ENCODE measurements at regions not wholly inside any gene's neighbourhood (a gene's known extent, or its start where the extent isn't known, plus 50 kb on each side); places are given as distances from the start of the nearest gene placed in this dataset.

GRCh38 chr3:124398594-124398993 is 331.7 kb upstream of the UMPS start:
- no peak overlapping the region for H3K4me2 ChIP-seq (ENCODE audit: low read depth, low read length, poor library complexity, severe bottlenecking)
- no peaks in the 10 kb centered on the region for H3K79me2 ChIP-seq (ENCODE audit: low read length)

GRCh38 chr3:124401843-124402242 is 328.4 kb upstream of the UMPS start:
- Histone ChIP-seq H2AFZ (ENCODE audit: low read length) (no peak overlapping the region), H3K9me3 (ENCODE audit: low read length) (no peaks in the 10 kb centered on the region), H3K9ac (ENCODE audit: low read length) (no peak overlapping the region), H3K4me1 (ENCODE audit: low read length) (no peaks in the 10 kb centered on the region), H3K4me2 (ENCODE audit: low read depth, low read length, poor library complexity, severe bottlenecking) (no peak overlapping the region), H3K4me3 (ENCODE audit: low read length) (no peak overlapping the region), H3K79me2 (ENCODE audit: low read length) (no peaks in the 10 kb centered on the region), H3K36me3 (ENCODE audit: insufficient read depth, low read length) (no peaks in the 10 kb centered on the region), H3K27me3 (ENCODE audit: low read length) (no peaks in the 10 kb centered on the region), H3K27ac (ENCODE audit: low read length) (no peak overlapping the region), H4K20me1 (ENCODE audit: insufficient read depth, low read depth, low read length) (no peaks in the 10 kb centered on the region), H3K9me2 (replicated peaks; ENCODE audit: insufficient read depth, low read length) (no peaks in the 10 kb centered on the region)
- no peak for DNase-seq

More at GRCh38 chr3:124398594-124398993, 331.7 kb upstream of the UMPS start:
- H3K4me1 ChIP-seq (ENCODE audit: low read length) = no peaks in the 10 kb centered on the region
- H4K20me1 ChIP-seq (ENCODE audit: insufficient read depth, low read depth, low read length) = no peaks in the 10 kb centered on the region
- no peak overlapping the region for H3K27ac ChIP-seq (ENCODE audit: low read length)
- H3K27me3 ChIP-seq (ENCODE audit: low read length) = no peaks in the 10 kb centered on the region
- no peaks in the 10 kb centered on the region for H3K9me2 ChIP-seq (replicated peaks; ENCODE audit: insufficient read depth, low read length)
- no peak for DNase-seq
- H3K9ac ChIP-seq (ENCODE audit: low read length) = no peak overlapping the region
- no peak overlapping the region for H3K4me3 ChIP-seq (ENCODE audit: low read length)
- H2AFZ ChIP-seq (ENCODE audit: low read length) = no peak overlapping the region
- no peaks in the 10 kb centered on the region for H3K36me3 ChIP-seq (ENCODE audit: insufficient read depth, low read length)
- H3K9me3 ChIP-seq (ENCODE audit: low read length) = no peaks in the 10 kb centered on the region

- no peaks in the 10 kb centered on the region for H3K27me3 ChIP-seq (ENCODE audit: low read length)
- H3K36me3 ChIP-seq (ENCODE audit: insufficient read depth, low read length) = no peaks in the 10 kb centered on the region
- H3K79me2 ChIP-seq (ENCODE audit: low read length) = no peaks in the 10 kb centered on the region
- no peaks in the 10 kb centered on the region for H3K4me1 ChIP-seq (ENCODE audit: low read length)
- DNase-seq = no peak
- no peaks in the 10 kb centered on the region for H3K9me2 ChIP-seq (replicated peaks; ENCODE audit: insufficient read depth, low read length)
- no peak overlapping the region for H3K4me2 ChIP-seq (ENCODE audit: low read depth, low read length, poor library complexity, severe bottlenecking)
- no peaks in the 10 kb centered on the region for H3K9me3 ChIP-seq (ENCODE audit: low read length)
- no peaks in the 10 kb centered on the region for H4K20me1 ChIP-seq (ENCODE audit: insufficient read depth, low read depth, low read length)
- no peak overlapping the region for H3K9ac ChIP-seq (ENCODE audit: low read length)
- H3K4me3 ChIP-seq (ENCODE audit: low read length) = no peak overlapping the region
- H3K27ac ChIP-seq (ENCODE audit: low read length) = no peak overlapping the region
- H2AFZ ChIP-seq (ENCODE audit: low read length) = no peak overlapping the region
Observed at GRCh38 chr3:124402791-124403190, 327.5 kb upstream of the UMPS start.

- Histone ChIP-seq H3K9me3 (ENCODE audit: low read length) (no peaks in the 10 kb centered on the region), H4K20me1 (ENCODE audit: insufficient read depth, low read depth, low read length) (no peaks in the 10 kb centered on the region), H3K27ac (ENCODE audit: low read length) (no peak overlapping the region), H3K4me1 (ENCODE audit: low read length) (no peaks in the 10 kb centered on the region), H2AFZ (ENCODE audit: low read length) (no peak overlapping the region), H3K36me3 (ENCODE audit: insufficient read depth, low read length) (no peaks in the 10 kb centered on the region), H3K27me3 (ENCODE audit: low read length) (no peaks in the 10 kb centered on the region), H3K4me2 (ENCODE audit: low read depth, low read length, poor library complexity, severe bottlenecking) (no peak overlapping the region), H3K9me2 (replicated peaks; ENCODE audit: insufficient read depth, low read length) (no peaks in the 10 kb centered on the region), H3K9ac (ENCODE audit: low read length) (no peak overlapping the region), H3K4me3 (ENCODE audit: low read length) (no peak overlapping the region), H3K79me2 (ENCODE audit: low read length) (no peaks in the 10 kb centered on the region)
- no peak for DNase-seq
Observed at GRCh38 chr3:124404621-124405020, 325.6 kb upstream of the UMPS start.

GRCh38 chr3:124407260-124407659 is 323.0 kb upstream of the UMPS start:
- Histone ChIP-seq H2AFZ (ENCODE audit: low read length) (no peak overlapping the region), H3K79me2 (ENCODE audit: low read length) (no peaks in the 10 kb centered on the region), H3K36me3 (ENCODE audit: insufficient read depth, low read length) (no peaks in the 10 kb centered on the region), H3K4me1 (ENCODE audit: low read length) (no peaks in the 10 kb centered on the region), H3K9me3 (ENCODE audit: low read length) (no peaks in the 10 kb centered on the region), H3K27me3 (ENCODE audit: low read length) (no peaks in the 10 kb centered on the region), H3K9me2 (replicated peaks; ENCODE audit: insufficient read depth, low read length) (no peaks in the 10 kb centered on the region), H3K9ac (ENCODE audit: low read length) (no peak overlapping the region), H3K4me3 (ENCODE audit: low read length) (no peak overlapping the region), H4K20me1 (ENCODE audit: insufficient read depth, low read depth, low read length) (no peaks in the 10 kb centered on the region), H3K4me2 (ENCODE audit: low read depth, low read length, poor library complexity, severe bottlenecking) (no peak overlapping the region), H3K27ac (ENCODE audit: low read length) (no peak overlapping the region)
- DNase-seq = no peak

GRCh38 chr3:124409650-124410275 is 320.5 kb upstream of the UMPS start:
- H3K9me3 ChIP-seq (ENCODE audit: low read length) = no peaks in the 10 kb centered on the region
- no peak overlapping the region for H3K9ac ChIP-seq (ENCODE audit: low read length)
- H3K27me3 ChIP-seq (ENCODE audit: low read length) = no peaks in the 10 kb centered on the region
- no peak overlapping the region for H3K4me3 ChIP-seq (ENCODE audit: low read length)
- no peak overlapping the region for H2AFZ ChIP-seq (ENCODE audit: low read length)
- no peaks in the 10 kb centered on the region for H3K79me2 ChIP-seq (ENCODE audit: low read length)
- no peaks in the 10 kb centered on the region for H3K9me2 ChIP-seq (replicated peaks; ENCODE audit: insufficient read depth, low read length)
- no peaks in the 10 kb centered on the region for H3K4me1 ChIP-seq (ENCODE audit: low read length)
- no peak overlapping the region for H3K4me2 ChIP-seq (ENCODE audit: low read depth, low read length, poor library complexity, severe bottlenecking)
- H4K20me1 ChIP-seq (ENCODE audit: insufficient read depth, low read depth, low read length) = no peaks in the 10 kb centered on the region
- DNase-seq = no peak
- no peaks in the 10 kb centered on the region for H3K36me3 ChIP-seq (ENCODE audit: insufficient read depth, low read length)
- no peak overlapping the region for H3K27ac ChIP-seq (ENCODE audit: low read length)

GRCh38 chr3:124410471-124410870 is 319.8 kb upstream of the UMPS start:
- no peak for DNase-seq
- H3K27me3 ChIP-seq (ENCODE audit: low read length) = no peaks in the 10 kb centered on the region
- H3K27ac ChIP-seq (ENCODE audit: low read length) = no peak overlapping the region
- H3K4me2 ChIP-seq (ENCODE audit: low read depth, low read length, poor library complexity, severe bottlenecking) = no peak overlapping the region
- H3K9me3 ChIP-seq (ENCODE audit: low read length) = no peaks in the 10 kb centered on the region
- no peaks in the 10 kb centered on the region for H3K36me3 ChIP-seq (ENCODE audit: insufficient read depth, low read length)
- H3K9ac ChIP-seq (ENCODE audit: low read length) = no peak overlapping the region
- no peaks in the 10 kb centered on the region for H3K4me1 ChIP-seq (ENCODE audit: low read length)
- no peaks in the 10 kb centered on the region for H3K9me2 ChIP-seq (replicated peaks; ENCODE audit: insufficient read depth, low read length)
- H3K79me2 ChIP-seq (ENCODE audit: low read length) = no peaks in the 10 kb centered on the region
- H4K20me1 ChIP-seq (ENCODE audit: insufficient read depth, low read depth, low read length) = no peaks in the 10 kb centered on the region
- no peak overlapping the region for H3K4me3 ChIP-seq (ENCODE audit: low read length)
- H2AFZ ChIP-seq (ENCODE audit: low read length) = no peak overlapping the region

- no peak overlapping the region for H3K9ac ChIP-seq (ENCODE audit: low read length)
- H3K4me1 ChIP-seq (ENCODE audit: low read length) = no peaks in the 10 kb centered on the region
- no peaks in the 10 kb centered on the region for H3K79me2 ChIP-seq (ENCODE audit: low read length)
- H2AFZ ChIP-seq (ENCODE audit: low read length) = no peak overlapping the region
- H3K9me3 ChIP-seq (ENCODE audit: low read length) = no peaks in the 10 kb centered on the region
- H3K9me2 ChIP-seq (replicated peaks; ENCODE audit: insufficient read depth, low read length) = no peaks in the 10 kb centered on the region
- H3K4me3 ChIP-seq (ENCODE audit: low read length) = no peak overlapping the region
- DNase-seq = no peak
- H3K36me3 ChIP-seq (ENCODE audit: insufficient read depth, low read length) = no peaks in the 10 kb centered on the region
- H3K27ac ChIP-seq (ENCODE audit: low read length) = no peak overlapping the region
- no peak overlapping the region for H3K4me2 ChIP-seq (ENCODE audit: low read depth, low read length, poor library complexity, severe bottlenecking)
- H3K27me3 ChIP-seq (ENCODE audit: low read length) = no peaks in the 10 kb centered on the region
- no peaks in the 10 kb centered on the region for H4K20me1 ChIP-seq (ENCODE audit: insufficient read depth, low read depth, low read length)
Observed at GRCh38 chr3:124411728-124412127, 318.5 kb upstream of the UMPS start.

- Histone ChIP-seq H3K27ac (ENCODE audit: low read length) (no peak overlapping the region), H3K79me2 (ENCODE audit: low read length) (no peaks in the 10 kb centered on the region), H3K4me1 (ENCODE audit: low read length) (no peaks in the 10 kb centered on the region), H3K9ac (ENCODE audit: low read length) (no peak overlapping the region), H3K4me3 (ENCODE audit: low read length) (no peak overlapping the region), H3K9me2 (replicated peaks; ENCODE audit: insufficient read depth, low read length) (no peaks in the 10 kb centered on the region), H4K20me1 (ENCODE audit: insufficient read depth, low read depth, low read length) (no peaks in the 10 kb centered on the region), H2AFZ (ENCODE audit: low read length) (no peak overlapping the region), H3K4me2 (ENCODE audit: low read depth, low read length, poor library complexity, severe bottlenecking) (no peak overlapping the region), H3K36me3 (ENCODE audit: insufficient read depth, low read length) (no peaks in the 10 kb centered on the region), H3K9me3 (ENCODE audit: low read length) (no peaks in the 10 kb centered on the region), H3K27me3 (ENCODE audit: low read length) (no peaks in the 10 kb centered on the region)
- no peak for DNase-seq
Observed at GRCh38 chr3:124412644-124413043, 317.6 kb upstream of the UMPS start.

Measured in Karpas-422 (cell line).